ENCODE measurements at regions not wholly inside any gene's neighbourhood (a gene's known extent, or its start where the extent isn't known, plus 50 kb on each side); places are given as distances from the start of the nearest gene placed in this dataset.

DNA sequence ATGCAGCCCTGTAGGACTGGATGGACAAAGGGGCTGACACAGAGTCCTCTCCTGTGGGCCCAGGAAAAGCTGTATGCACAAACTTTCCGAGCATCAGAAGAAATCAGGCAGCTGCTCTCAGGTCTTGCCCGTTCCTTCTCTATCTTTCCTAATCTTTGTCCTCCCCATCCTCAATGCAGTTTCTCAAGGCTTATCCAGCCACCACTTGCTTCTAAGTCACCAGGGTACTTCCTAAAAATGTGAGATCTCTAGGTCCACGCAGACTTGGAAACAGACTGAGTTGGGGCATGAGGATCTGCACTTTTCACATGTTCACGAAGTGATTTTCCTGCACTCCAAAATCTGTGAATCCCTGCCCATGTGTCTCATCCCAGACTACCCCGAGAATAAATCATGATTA lies 394.5 kb upstream of the SLC35B3 start:
- Histone ChIP-seq H3K27ac (ENCODE audit: low read length) (no peak overlapping the region), H3K36me3 (ENCODE audit: control insufficient read depth, insufficient read depth, low read length) (no peaks in the 10 kb centered on the region), H3K27me3 (ENCODE audit: control insufficient read depth, insufficient read depth, low read length) (no peaks in the 10 kb centered on the region), H3K9me3 (ENCODE audit: control insufficient read depth, low read depth, low read length) (no peaks in the 10 kb centered on the region), H3K4me1 (ENCODE audit: control insufficient read depth, insufficient read depth, low read length) (no peaks in the 10 kb centered on the region), H3K4me3 (ENCODE audit: low read length) (no peak overlapping the region)
- WGBS (ENCODE audit: insufficient coverage, low lambda C conversion rate): no CpG with 5 or more reads among the region's 5 CpGs
- DNase-seq: no peak

DNA sequence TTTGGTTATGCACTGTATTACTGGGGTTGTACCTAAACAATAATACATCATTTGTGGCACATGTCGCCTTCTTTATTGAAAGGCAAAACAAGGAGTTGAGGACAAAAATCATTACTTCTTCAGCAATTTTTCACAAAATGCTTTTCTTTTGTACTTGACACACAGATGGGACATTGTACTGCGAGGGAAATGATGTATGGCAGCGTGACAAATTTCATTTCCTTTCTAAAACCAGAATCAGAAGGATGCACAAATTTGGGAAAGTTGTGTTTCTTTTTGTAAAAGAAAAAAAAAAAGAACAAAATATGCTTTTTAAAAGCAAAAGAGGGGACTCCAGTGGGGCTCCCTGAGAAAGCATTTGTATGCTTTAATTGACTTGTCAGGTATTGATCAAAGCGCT lies 394.0 kb upstream of the SLC35B3 start:
- no peaks in the 10 kb centered on the region for H3K36me3 ChIP-seq (ENCODE audit: control insufficient read depth, insufficient read depth, low read length)
- no peak overlapping the region for H3K4me3 ChIP-seq (ENCODE audit: low read length)
- DNase-seq: no peak
- no peaks in the 10 kb centered on the region for H3K27me3 ChIP-seq (ENCODE audit: control insufficient read depth, insufficient read depth, low read length)
- no peak overlapping the region for H3K27ac ChIP-seq (ENCODE audit: low read length)
- 72% methylated on average over 2 of the region's 4 CpGs for whole genome bisulfite sequencing (ENCODE audit: insufficient coverage, low lambda C conversion rate)
- H3K9me3 ChIP-seq (ENCODE audit: control insufficient read depth, low read depth, low read length): no peaks in the 10 kb centered on the region
- no peaks in the 10 kb centered on the region for H3K4me1 ChIP-seq (ENCODE audit: control insufficient read depth, insufficient read depth, low read length)

DNA sequence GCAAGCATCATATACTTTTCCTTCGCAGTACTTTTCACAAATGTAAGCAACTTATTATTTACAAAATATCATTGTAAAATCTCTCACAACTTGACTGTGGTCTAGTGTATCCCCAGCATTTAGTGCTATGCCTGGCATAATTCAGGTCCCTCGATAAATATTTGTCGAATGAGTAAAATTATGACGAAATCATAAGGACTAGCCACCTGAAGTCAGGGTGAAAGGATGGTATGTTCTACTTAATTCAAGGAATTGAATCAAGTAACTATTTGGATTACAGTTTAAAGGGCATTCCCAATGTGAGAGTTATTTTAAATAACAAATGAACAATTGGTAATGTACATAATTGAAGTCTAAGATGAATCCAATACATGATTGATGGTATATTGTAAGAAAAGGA lies 393.0 kb upstream of the SLC35B3 start:
- no peak for DNase-seq
- H3K9me3 ChIP-seq (ENCODE audit: control insufficient read depth, low read depth, low read length): no peaks in the 10 kb centered on the region
- H3K4me1 ChIP-seq (ENCODE audit: control insufficient read depth, insufficient read depth, low read length): no peaks in the 10 kb centered on the region
- no peaks in the 10 kb centered on the region for H3K27me3 ChIP-seq (ENCODE audit: control insufficient read depth, insufficient read depth, low read length)
- 97% methylated on average over 3 of the region's 4 CpGs for WGBS (ENCODE audit: insufficient coverage, low lambda C conversion rate)
- H3K4me3 ChIP-seq (ENCODE audit: low read length): no peak overlapping the region
- no peak overlapping the region for H3K27ac ChIP-seq (ENCODE audit: low read length)
- H3K36me3 ChIP-seq (ENCODE audit: control insufficient read depth, insufficient read depth, low read length): no peaks in the 10 kb centered on the region

DNA sequence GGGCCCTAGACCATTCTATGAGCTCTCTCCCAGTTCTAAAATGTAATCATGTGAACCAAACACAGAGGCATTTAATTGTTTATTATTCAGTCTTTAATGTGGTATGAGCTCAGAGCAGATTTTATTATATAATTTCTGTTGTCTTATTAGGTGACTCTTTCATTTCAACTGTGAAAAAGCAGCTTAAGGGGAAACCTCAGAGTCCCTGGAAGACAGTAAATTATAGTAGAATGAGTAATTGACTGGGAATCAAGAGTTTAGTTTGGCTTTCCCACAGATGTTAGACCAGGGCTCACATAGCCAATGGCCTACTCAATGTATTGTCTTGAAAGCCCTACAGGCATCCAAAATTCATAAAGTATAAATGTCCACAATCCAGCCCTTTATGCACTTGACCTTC lies 390.4 kb upstream of the SLC35B3 start:
- H3K36me3 ChIP-seq (ENCODE audit: control insufficient read depth, insufficient read depth, low read length): no peaks in the 10 kb centered on the region
- H3K27ac ChIP-seq (ENCODE audit: low read length): no peak overlapping the region
- H3K27me3 ChIP-seq (ENCODE audit: control insufficient read depth, insufficient read depth, low read length): no peaks in the 10 kb centered on the region
- H3K4me3 ChIP-seq (ENCODE audit: low read length): no peak overlapping the region
- no peaks in the 10 kb centered on the region for H3K9me3 ChIP-seq (ENCODE audit: control insufficient read depth, low read depth, low read length)
- no peaks in the 10 kb centered on the region for H3K4me1 ChIP-seq (ENCODE audit: control insufficient read depth, insufficient read depth, low read length)
- no peak for DNase-seq

DNA sequence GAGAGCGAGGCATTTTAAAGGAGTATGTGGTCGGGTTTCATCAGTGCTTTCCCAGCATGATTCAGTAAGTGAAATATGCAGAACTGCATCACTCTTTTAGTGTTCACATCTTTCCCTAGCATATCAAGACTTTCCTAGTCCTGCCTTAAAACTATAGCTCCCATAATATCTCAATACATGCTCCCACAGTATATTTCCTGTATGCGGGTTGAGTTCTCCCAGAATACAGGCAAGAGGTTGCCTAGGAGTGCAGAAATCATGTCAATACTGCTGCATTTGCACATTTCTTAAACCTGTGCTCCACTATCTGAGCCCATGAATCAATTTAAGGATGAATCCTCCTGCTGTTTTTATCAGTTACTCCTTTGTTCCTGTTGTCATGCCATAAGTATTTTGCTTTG lies 386.6 kb upstream of the SLC35B3 start:
- H3K4me3 ChIP-seq (ENCODE audit: low read length): no peak overlapping the region
- DNase-seq: no peak
- no peaks in the 10 kb centered on the region for H3K4me1 ChIP-seq (ENCODE audit: control insufficient read depth, insufficient read depth, low read length)
- H3K36me3 ChIP-seq (ENCODE audit: control insufficient read depth, insufficient read depth, low read length): no peaks in the 10 kb centered on the region
- H3K27ac ChIP-seq (ENCODE audit: low read length): no peak overlapping the region
- H3K9me3 ChIP-seq (ENCODE audit: control insufficient read depth, low read depth, low read length): no peaks in the 10 kb centered on the region
- WGBS (ENCODE audit: insufficient coverage, low lambda C conversion rate): no CpG with 5 or more reads among the region's 3 CpGs
- no peaks in the 10 kb centered on the region for H3K27me3 ChIP-seq (ENCODE audit: control insufficient read depth, insufficient read depth, low read length)

DNA sequence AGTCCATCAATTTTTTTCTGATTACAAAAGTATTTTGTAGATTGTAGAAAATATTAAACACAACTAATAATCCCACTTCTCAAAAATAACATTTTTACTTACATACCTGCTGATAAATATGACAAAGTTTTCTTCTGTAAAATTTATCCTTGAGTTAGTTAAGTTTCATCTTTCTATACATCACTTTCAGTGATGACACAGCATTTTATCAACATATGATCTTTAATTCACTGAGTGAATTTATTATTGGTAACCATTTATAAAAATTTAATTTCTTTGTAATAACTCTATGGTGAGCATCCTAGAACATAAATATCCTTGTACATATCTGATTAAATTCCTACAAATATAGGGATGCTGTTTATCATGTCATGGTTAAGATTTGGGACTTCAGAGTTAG lies 385.0 kb upstream of the SLC35B3 start:
- Histone ChIP-seq H3K27me3 (ENCODE audit: control insufficient read depth, insufficient read depth, low read length) (no peaks in the 10 kb centered on the region), H3K4me3 (ENCODE audit: low read length) (no peak overlapping the region), H3K9me3 (ENCODE audit: control insufficient read depth, low read depth, low read length) (no peaks in the 10 kb centered on the region), H3K36me3 (ENCODE audit: control insufficient read depth, insufficient read depth, low read length) (no peaks in the 10 kb centered on the region), H3K27ac (ENCODE audit: low read length) (no peak overlapping the region), H3K4me1 (ENCODE audit: control insufficient read depth, insufficient read depth, low read length) (no peaks in the 10 kb centered on the region)
- no peak for DNase-seq

DNA sequence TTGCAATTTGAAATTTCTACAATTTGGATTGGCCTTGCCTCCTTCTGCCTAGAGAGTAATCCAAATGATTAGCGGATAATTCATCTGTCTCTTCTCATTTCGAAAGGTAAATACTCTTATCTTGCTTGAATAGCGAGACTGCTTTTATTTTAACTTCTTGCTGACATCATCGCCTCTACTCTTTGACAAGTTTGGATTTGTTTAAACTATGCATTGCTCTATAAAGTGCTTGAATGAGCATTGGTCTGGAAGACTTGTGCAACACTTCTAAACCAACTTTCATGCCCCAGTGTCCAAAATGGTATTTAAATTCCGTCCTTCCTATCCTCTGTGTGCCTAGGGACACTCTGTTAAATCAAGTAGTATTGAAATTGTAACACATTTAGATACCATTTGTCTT lies 384.1 kb upstream of the SLC35B3 start:
- no peaks in the 10 kb centered on the region for H3K9me3 ChIP-seq (ENCODE audit: control insufficient read depth, low read depth, low read length)
- no peak for DNase-seq
- H3K4me3 ChIP-seq (ENCODE audit: low read length): no peak overlapping the region
- H3K36me3 ChIP-seq (ENCODE audit: control insufficient read depth, insufficient read depth, low read length): no peaks in the 10 kb centered on the region
- no peaks in the 10 kb centered on the region for H3K4me1 ChIP-seq (ENCODE audit: control insufficient read depth, insufficient read depth, low read length)
- H3K27ac ChIP-seq (ENCODE audit: low read length): no peak overlapping the region
- H3K27me3 ChIP-seq (ENCODE audit: control insufficient read depth, insufficient read depth, low read length): no peaks in the 10 kb centered on the region
- no CpG with 5 or more reads among the region's 5 CpGs for WGBS (ENCODE audit: insufficient coverage, low lambda C conversion rate)

DNA sequence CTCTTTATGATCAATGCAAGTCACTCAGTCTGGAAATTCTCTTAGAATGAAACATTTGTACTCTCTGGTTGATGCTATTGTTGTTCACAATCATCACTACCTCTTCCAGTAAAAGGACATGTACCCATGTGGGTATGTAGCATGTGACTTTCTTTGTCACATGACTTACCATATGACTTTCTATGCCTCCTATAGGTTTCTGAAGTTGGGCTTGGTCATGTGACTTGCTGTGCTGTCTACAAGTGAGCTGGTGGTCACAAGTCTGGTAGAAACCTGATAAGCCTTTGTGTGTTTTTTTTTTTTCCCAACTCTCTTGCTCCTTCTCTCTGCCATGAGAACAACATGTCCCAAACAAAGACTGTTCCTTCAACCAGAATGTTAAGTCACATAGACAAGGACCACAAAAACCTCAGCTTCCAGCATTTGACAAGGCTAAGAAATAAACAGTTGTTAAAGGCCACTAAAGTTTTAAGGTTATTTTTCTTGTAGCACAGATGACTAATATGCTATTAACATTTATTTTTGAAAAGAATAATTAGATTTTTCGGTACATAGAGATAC lies 379.2 kb upstream of the SLC35B3 start:
- Histone ChIP-seq H3K4me1 (ENCODE audit: control insufficient read depth, insufficient read depth, low read length) (no peaks in the 10 kb centered on the region), H3K9me3 (ENCODE audit: control insufficient read depth, low read depth, low read length) (no peaks in the 10 kb centered on the region), H3K4me3 (ENCODE audit: low read length) (no peak overlapping the region), H3K27ac (ENCODE audit: low read length) (no peak overlapping the region), H3K36me3 (ENCODE audit: control insufficient read depth, insufficient read depth, low read length) (no peaks in the 10 kb centered on the region), H3K27me3 (ENCODE audit: control insufficient read depth, insufficient read depth, low read length) (no peaks in the 10 kb centered on the region)
- 70% methylated on average over 1 of the region's 1 CpG for WGBS (ENCODE audit: insufficient coverage, low lambda C conversion rate)
- DNase-seq: no peak

DNA sequence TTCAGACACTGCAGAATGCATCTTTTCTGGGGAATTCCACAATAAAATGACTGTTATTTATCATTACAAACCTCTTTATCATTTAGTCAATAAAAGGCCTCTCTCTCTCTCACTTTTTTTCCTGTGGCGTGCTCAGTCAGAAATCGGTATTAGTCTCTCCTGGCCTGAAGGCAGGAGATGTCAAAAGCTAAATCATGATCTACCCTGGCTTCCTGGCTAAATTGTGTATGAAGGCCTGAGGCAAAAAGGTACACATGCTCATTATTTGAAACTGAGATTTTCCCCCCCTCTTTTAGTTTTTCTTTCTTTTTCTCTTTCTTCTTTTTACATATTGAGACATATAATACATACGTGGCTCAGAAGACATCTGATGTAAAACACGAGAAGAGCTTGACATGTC lies 375.0 kb upstream of the SLC35B3 start:
- H3K4me3 ChIP-seq (ENCODE audit: low read length): no peak overlapping the region
- H3K27me3 ChIP-seq (ENCODE audit: control insufficient read depth, insufficient read depth, low read length): no peaks in the 10 kb centered on the region
- 88% methylated on average over 2 of the region's 4 CpGs for WGBS (ENCODE audit: insufficient coverage, low lambda C conversion rate)
- no peaks in the 10 kb centered on the region for H3K9me3 ChIP-seq (ENCODE audit: control insufficient read depth, low read depth, low read length)
- no peak overlapping the region for H3K27ac ChIP-seq (ENCODE audit: low read length)
- H3K4me1 ChIP-seq (ENCODE audit: control insufficient read depth, insufficient read depth, low read length): no peaks in the 10 kb centered on the region
- no peaks in the 10 kb centered on the region for H3K36me3 ChIP-seq (ENCODE audit: control insufficient read depth, insufficient read depth, low read length)
- no peak for DNase-seq

DNA sequence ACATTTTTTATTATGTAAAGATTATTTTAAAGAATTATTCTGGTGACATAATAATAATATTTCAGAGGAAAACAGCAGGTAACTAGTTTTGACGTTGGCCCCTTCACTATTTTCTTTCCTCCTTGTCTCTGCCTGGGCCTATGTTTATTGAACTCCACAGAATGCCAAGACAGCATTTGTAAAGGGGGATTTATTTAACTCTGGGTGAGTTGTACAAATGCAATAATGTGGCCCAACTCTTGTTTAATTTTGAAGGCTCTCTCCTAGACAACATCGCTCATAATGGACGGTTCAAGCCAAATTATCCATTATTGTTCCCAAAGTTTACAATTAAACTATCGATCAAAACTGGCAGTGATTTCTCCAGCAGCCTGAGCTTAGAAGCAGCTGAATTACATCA lies 374.3 kb upstream of the SLC35B3 start:
- Histone ChIP-seq H3K27me3 (ENCODE audit: control insufficient read depth, insufficient read depth, low read length) (no peaks in the 10 kb centered on the region), H3K4me3 (ENCODE audit: low read length) (no peak overlapping the region), H3K4me1 (ENCODE audit: control insufficient read depth, insufficient read depth, low read length) (no peaks in the 10 kb centered on the region), H3K27ac (ENCODE audit: low read length) (no peak overlapping the region), H3K36me3 (ENCODE audit: control insufficient read depth, insufficient read depth, low read length) (no peaks in the 10 kb centered on the region), H3K9me3 (ENCODE audit: control insufficient read depth, low read depth, low read length) (no peaks in the 10 kb centered on the region)
- DNase-seq: no peak
- 73% methylated on average over 4 of the region's 4 CpGs for WGBS (ENCODE audit: insufficient coverage, low lambda C conversion rate)

DNA sequence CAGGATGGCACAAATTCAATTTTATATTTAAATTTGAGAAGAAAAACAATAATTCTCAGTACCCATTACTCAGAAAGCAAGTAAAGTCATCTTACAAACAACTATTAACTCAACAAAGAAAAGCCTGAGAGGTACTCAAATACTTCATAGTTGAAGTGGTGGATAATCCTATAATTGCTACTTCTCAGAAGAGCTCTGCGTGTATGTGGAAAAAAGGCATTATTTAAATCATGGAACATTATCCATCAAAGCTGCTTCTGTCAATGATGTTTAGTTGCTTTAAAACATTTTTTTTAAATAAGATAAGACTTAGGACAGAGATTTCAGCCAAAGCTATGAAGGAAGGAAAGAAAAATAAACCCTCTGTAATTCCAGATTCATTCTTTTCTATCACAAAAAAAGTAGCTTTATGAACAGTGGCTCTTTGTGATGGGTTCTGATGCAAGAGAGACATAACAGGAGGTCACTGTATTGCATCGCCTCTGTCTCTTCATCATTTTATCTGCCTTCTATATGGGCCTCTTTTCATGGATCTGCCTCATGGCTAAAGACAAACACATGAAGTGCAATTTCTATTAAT lies 367.9 kb upstream of the SLC35B3 start:
- no peak overlapping the region for H3K27ac ChIP-seq (ENCODE audit: low read length)
- no peak overlapping the region for H3K4me3 ChIP-seq (ENCODE audit: low read length)
- DNase-seq: no peak
- H3K9me3 ChIP-seq (ENCODE audit: control insufficient read depth, low read depth, low read length): no peaks in the 10 kb centered on the region
- no CpG with 5 or more reads among the region's 2 CpGs for WGBS (ENCODE audit: insufficient coverage, low lambda C conversion rate)
- H3K27me3 ChIP-seq (ENCODE audit: control insufficient read depth, insufficient read depth, low read length): no peaks in the 10 kb centered on the region
- no peaks in the 10 kb centered on the region for H3K36me3 ChIP-seq (ENCODE audit: control insufficient read depth, insufficient read depth, low read length)
- H3K4me1 ChIP-seq (ENCODE audit: control insufficient read depth, insufficient read depth, low read length): no peaks in the 10 kb centered on the region
